GM21737 (cell line): ENCODE measurements at regions not wholly inside any gene's neighbourhood (a gene's known extent, or its start where the extent isn't known, plus 50 kb on each side); places are given as distances from the start of the nearest gene placed in this dataset.
"Not testable (repeated sequence)": the region's sequence is repeated elsewhere in the genome, so short reads cannot be mapped to it uniquely, and the experiment has no call there.

ENCODE experiments used
- ATAC-seq: cut with Tn5 transposase; IDR thresholded peaks from one replicate; pipeline ENCODE4 v1.9.1; 2021; ENCODE audit warnings: mild to moderate bottlenecking, moderate library complexity; ENCODE audit not compliant: unreplicated experiment

GRCh38 chr2:222000326-222000725 is 298.5 kb downstream of the PAX3 start:
- no peak for ATAC-seq

- no peak for ATAC-seq
These were observed 299.1 kb downstream of the PAX3 start for GRCh38 chr2:221999717-222000116.

GRCh38 chr2:221999166-221999565 is 299.6 kb downstream of the PAX3 start:
- ATAC-seq: no peak

DNA sequence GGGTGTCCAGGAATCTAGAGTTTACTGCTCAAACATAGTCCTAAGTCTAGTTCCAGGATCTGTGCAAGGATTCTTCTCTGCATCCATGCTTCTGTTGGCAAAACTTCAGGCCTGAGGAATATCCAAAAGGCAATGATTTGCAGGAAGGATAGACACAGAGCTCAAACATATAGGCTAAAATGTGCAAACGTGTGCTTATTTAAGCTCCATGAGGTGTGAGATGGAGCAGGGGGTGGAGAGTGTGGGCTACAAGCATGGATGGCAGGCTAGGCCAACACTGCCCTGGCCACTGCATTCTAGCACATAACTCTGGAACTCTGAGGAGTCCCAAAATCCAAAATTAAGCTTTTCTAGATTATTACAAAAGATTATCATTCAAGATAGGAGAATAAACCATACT is 301.1 kb downstream of the PAX3 start:
- ATAC-seq: no peak

DNA sequence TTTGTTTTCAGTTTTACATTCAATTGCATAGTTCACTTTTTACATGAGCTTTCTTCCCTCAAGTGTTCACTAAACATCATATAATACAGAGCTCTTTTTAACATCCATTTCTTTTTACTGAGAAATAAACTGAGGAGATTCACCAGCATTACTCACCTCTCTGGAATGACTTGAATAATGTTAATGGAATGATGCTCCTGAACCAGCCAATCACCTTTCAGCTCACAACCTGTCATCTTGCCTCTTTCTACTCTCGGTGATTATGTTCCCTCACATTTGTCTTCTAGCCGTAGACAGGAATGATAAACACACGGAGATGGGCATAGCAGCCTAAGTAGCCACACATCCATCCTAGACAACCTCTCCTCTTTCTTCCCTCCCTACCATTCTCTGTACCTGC is 301.7 kb downstream of the PAX3 start:
- ATAC-seq: no peak

GRCh38 chr2:221994926-221995325 is 303.9 kb downstream of the PAX3 start:
- no peak for ATAC-seq

DNA sequence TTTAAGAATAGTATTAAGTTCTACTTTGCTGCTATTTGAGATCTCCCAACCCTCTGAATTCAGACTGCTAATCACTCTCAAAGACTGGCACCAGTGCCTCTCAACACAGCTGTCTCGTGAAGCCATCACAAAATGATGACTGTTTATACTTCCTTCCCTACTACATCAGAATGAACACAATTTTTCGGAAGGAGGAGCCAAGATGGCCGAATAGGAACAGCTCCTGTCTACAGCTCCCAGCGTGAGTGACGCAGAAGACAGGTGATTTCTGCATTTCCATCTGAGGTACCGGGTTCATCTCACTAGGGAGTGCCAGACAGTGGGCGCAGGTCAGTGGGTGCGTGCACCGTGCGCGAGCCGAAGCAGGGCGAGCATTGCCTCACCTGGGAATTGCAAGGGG is 314.4 kb downstream of the PAX3 start:
- ATAC-seq: not testable (repeated sequence)

GRCh38 chr2:221981912-221982470 is 316.8 kb downstream of the PAX3 start:
- ATAC-seq: no peak

GRCh38 chr2:221975151-221975550 is 323.6 kb downstream of the PAX3 start:
- no peak for ATAC-seq

GRCh38 chr2:221973902-221974301 is 324.9 kb downstream of the PAX3 start:
- ATAC-seq: no peak

DNA sequence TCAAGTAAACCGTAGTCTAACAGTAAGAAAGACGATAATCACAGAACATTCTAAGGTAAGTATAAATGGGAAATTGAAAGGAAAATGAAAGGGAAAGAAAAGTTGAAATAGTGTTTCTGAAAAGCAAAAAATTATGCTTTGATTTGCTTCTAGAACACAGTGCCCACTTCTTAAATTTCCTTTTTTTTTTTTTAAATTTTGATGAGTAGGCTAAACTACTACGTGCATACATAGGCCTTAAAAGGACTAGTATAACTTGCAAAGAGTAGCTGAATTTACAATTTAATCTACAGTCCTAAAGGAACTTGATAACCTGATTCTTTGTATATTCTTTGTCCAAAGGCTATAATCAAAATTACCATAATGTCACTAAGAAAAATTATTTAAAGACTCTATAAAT is 325.3 kb downstream of the PAX3 start:
- no peak for ATAC-seq

DNA sequence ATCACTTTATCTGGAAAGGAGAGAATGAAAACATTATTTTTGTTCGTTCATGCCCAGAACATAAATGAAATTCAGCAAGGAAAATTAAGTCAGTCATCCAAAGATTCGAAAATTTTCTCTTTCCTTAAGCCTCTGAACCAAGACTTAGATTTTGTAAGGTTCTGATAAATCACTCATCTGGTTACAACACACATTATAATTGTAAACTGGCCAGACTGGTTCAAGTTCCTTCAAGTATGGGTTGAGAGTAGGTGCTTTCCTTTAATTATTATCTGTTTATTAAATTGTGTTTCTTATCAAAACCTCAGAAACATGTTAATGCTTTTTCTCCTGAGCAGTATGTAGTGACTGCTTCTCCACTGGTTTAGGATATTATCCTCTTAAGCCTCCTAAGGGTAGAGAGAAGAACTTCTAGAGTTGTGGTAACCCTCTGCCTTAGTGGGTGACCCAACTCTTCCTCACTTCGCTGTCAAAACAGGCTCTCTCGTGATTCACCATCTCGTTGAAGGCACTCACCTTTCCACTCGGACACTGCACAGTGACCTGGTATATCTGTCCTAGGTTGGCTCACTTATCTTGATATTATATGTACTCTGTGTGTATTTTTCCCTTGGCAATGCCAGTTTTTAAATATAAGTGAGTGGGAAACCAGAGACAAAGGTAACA is 325.9 kb downstream of the PAX3 start:
- ATAC-seq: no peak

DNA sequence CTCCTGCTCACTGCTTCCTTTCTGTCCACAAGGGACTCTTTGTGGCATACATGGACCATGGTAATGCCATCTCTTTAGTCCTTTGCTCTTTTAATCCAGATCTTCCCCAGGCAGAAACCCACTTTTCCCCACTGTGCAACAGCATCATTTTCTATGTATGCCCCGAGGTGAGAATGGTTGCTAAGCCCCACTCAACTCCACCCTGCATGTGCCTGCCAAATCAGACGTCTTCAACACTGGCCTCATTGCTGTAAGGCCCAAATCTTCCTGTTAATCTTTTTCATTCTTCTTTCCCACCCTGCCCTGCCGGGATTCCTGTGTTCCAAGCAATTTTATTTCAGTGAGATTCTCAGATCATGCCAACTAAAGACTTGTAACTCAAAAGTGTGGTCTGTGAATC is 328.4 kb downstream of the PAX3 start:
- ATAC-seq: no peak

DNA sequence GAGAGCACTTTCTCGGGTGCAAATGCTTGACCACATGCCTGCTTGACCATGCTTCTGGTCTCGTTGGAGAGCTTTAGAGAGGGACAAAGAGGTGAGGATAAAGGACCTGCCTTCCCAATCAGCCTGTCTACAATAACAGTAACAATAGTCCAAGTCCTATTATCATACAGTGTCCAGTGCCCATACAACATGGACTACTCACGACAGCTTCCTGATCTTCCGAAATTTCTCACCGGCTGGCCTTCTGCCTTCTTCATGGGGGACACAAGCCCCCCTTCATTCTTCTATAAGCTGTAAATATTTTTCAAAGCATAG is 329.0 kb downstream of the PAX3 start:
- ATAC-seq: no peak

GRCh38 chr2:221969087-221969829 is 329.5 kb downstream of the PAX3 start:
- ATAC-seq: no peak

GRCh38 chr2:221962186-221962585 is 336.6 kb downstream of the PAX3 start:
- ATAC-seq: no peak

DNA sequence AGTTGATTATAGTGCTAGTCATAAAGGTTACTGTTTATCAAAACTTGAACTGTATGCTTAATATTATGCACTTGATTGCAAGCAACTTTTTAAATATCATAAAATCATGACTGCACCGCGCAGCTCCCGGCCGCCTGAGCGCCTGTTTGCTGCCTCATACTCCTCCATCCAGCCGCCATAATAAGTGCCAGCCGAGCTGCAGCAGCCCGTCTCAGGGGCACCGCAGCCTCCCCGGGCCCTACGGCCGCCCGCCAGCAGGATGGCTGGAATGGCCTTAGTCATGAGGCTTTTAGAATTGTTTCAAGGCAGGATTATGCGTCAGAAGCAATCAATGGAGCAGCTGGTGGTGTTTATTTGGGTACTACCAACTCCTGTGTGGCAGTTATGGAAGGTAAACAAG is 337.2 kb downstream of the PAX3 start:
- no peak for ATAC-seq

- ATAC-seq: no peak
These were observed 340.6 kb downstream of the PAX3 start for GRCh38 chr2:221958224-221958623.

DNA sequence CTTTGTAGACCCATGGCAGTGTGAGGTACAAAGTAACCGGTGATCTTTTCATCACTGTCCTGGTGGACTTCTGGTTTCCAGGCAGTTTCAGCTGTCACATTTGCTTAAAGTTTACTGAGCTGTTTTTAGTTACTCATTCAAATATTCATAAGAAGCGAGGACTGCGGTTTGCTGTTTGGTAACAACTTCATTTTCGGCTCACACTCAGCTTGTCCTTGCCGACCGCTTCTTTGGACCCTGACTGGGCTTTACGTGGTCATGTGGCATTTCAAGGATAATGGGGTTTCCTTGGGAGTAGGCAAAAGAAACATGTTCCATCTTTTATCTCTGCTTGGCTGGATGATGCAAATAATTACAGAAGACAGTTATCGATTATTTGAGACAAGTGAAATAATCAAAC is 350.7 kb downstream of the PAX3 start:
- no peak for ATAC-seq

- not testable (repeated sequence) for ATAC-seq
These were observed 354.3 kb downstream of the PAX3 start for GRCh38 chr2:221944452-221944851.

DNA sequence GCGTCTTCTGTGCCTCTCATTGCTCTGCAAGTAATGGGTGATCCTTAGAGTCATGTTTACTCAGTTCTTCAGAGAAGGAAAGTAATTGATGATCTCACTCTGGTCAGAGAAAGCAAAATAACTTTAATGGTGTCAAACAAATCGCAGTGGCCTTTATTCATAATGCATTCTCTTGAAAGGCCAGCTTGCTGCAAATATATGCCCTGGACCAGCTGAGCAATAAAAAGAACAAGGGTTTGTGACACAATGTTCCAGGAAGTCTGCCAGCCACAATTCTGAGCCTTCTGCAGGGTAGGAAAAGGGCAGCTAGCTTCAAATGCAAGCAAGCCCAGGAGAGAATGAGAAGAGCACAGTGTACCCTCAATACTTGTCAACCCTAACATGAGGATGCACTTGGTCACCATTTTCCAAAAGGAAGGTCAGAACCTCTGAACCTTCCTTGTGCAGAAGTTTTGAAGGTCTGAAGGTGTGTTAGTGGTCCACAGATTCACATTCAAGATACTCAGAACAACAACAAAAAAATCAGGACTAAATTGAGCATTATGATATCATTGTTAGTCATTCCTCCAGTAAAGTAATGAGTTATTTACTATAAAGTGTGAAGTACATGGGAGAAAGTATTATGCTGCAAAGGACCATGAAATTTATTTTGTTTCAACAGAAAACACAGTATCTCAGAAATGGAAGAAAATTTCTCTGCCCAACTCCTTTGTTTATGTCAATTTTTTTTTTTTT is 355.6 kb downstream of the PAX3 start:
- ATAC-seq: no peak
